Keratinocyte (primary cell): ENCODE measurements at regions not wholly inside any gene's neighbourhood (a gene's known extent, or its start where the extent isn't known, plus 50 kb on each side); places are given as distances from the start of the nearest gene placed in this dataset.

Source experiments
- DNase-seq: peaks from one replicate; pipeline ENCODE4 v3.0.0-alpha.2; 2011; ENCODE audit warnings: low read depth, missing footprints, low spot score
- FAIRE-seq: peaks from 2 replicates; lab custom pipeline; 2011; peaks lifted over from hg19 to GRCh38; lab: Jason Lieb, UNC
- H2AFZ ChIP-seq: 2 replicates; pipeline ENCODE4 v1.6.0; 2012; ENCODE audit warnings: low read length, control low read depth, inconsistent platforms; ENCODE audit not compliant: control insufficient read depth
- H3K27ac ChIP-seq: 2 replicates; pipeline ENCODE4 v1.5.1; 2011; ENCODE audit warnings: low read length; ENCODE audit not compliant: control insufficient read depth, insufficient read depth
- H3K27me3 ChIP-seq: 3 replicates; pipeline ENCODE4 v1.6.0; 2011; ENCODE audit warnings: low read length; ENCODE audit not compliant: control insufficient read depth, insufficient read depth; ENCODE audit errors: extremely low read depth
- H3K36me3 ChIP-seq, 2 experiments: 2 replicates in 1 of 2; 3 replicates in 1 of 2; pipeline ENCODE4 v1.5.1; 2011; ENCODE audit warnings: low read length in 2 of 2, mild to moderate bottlenecking in 1 of 2; ENCODE audit not compliant: control insufficient read depth in 2 of 2, insufficient read depth in 2 of 2; ENCODE audit errors: extremely low read depth in 1 of 2
- H3K4me1 ChIP-seq: 3 replicates; pipeline ENCODE4 v1.5.1; 2011; ENCODE audit warnings: low read length; ENCODE audit not compliant: control insufficient read depth, insufficient read depth; ENCODE audit errors: extremely low read depth
- H3K4me2 ChIP-seq: 3 replicates; pipeline ENCODE4 v1.6.0; 2011; ENCODE audit warnings: low read depth, low read length; ENCODE audit not compliant: control insufficient read depth, insufficient read depth; ENCODE audit errors: extremely low read depth
- H3K4me3 ChIP-seq, 3 experiments: fragments of 200-600 bp in 1 of 3; sonication (generic) in 1 of 3; 2 replicates in 2 of 3; 3 replicates in 1 of 3; pipeline ENCODE4 v1.5.1; 2011 to 2016; ENCODE audit warnings: low read length in 3 of 3, mild to moderate bottlenecking in 3 of 3, control low read depth in 2 of 3, inconsistent platforms in 1 of 3, low read depth in 1 of 3, mixed read lengths in 1 of 3, mixed run types in 1 of 3, moderate library complexity in 1 of 3; ENCODE audit not compliant: control insufficient read depth in 2 of 3, insufficient read depth in 2 of 3; ENCODE audit errors: extremely low read depth in 1 of 3
- H3K79me2 ChIP-seq: 2 replicates; pipeline ENCODE4 v1.6.0; 2012; ENCODE audit warnings: low read length; ENCODE audit not compliant: control insufficient read depth, insufficient read depth
- H3K9ac ChIP-seq: 3 replicates; pipeline ENCODE4 v1.6.0; 2011; ENCODE audit warnings: low read length; ENCODE audit not compliant: control insufficient read depth, insufficient read depth; ENCODE audit errors: extremely low read depth
- H3K9me1 ChIP-seq: 3 replicates; pipeline ENCODE4 v1.6.0; 2011; ENCODE audit warnings: low read length; ENCODE audit not compliant: control insufficient read depth, insufficient read depth; ENCODE audit errors: extremely low read depth
- H3K9me3 ChIP-seq: 2 replicates; pipeline ENCODE4 v1.5.1; 2012; ENCODE audit warnings: low read depth, low read length; ENCODE audit not compliant: control insufficient read depth
- H4K20me1 ChIP-seq: 3 replicates; pipeline ENCODE4 v1.6.0; 2011; ENCODE audit warnings: low read length; ENCODE audit not compliant: control insufficient read depth, insufficient read depth; ENCODE audit errors: extremely low read depth
- CTCF ChIP-seq, 3 experiments: IDR thresholded peaks in 1 of 3; conservative IDR thresholded peaks in 1 of 3; optimal IDR thresholded peaks in 1 of 3; 2 replicates in 2 of 3; 3 replicates in 1 of 3; pipeline versions ENCODE3 to v1.5.1; 2011; ENCODE audit warnings: low read length in 3 of 3, mild to moderate bottlenecking in 3 of 3, moderate library complexity in 2 of 3, control low read depth in 1 of 3, inconsistent platforms in 1 of 3; ENCODE audit not compliant: insufficient read depth in 2 of 3; ENCODE audit errors: extremely low read depth in 1 of 3
- EZH2 ChIP-seq: IDR thresholded peaks from one replicate; pipeline ENCODE4 v1.6.1; 2012; ENCODE audit warnings: inconsistent platforms, mild to moderate bottlenecking, low read length, moderate library complexity
- dilution Hi-C: fragments of 300-500 bp; cut with MboI; formaldehyde crosslinking; loops from one replicate; pipeline ENCODE4 v1.7.0; 2020; ENCODE audit warnings: low sequenced_read_pairs; ENCODE audit not compliant: extremely low pct_ligation_motif_present

- no peaks in the 10 kb centered on the region for H3K4me1 ChIP-seq
- no peaks in the 10 kb centered on the region for H3K27me3 ChIP-seq
- dilution Hi-C loops = no loop called here
- TF ChIP-seq CTCF (optimal IDR thresholded peaks at IDR 0.05 in 1 of 3, IDR thresholded peaks at IDR 0.05 in 1 of 3, conservative IDR thresholded peaks at IDR 0.05 in 1 of 3; ENCODE audit: extremely low read depth in 1 of 3, insufficient read depth in 2 of 3, low read length in 3 of 3) (no peak), EZH2 (no peak)
- no peaks in the 10 kb centered on the region for H3K79me2 ChIP-seq
- H4K20me1 ChIP-seq = no peaks in the 10 kb centered on the region
- H3K9me1 ChIP-seq = no peaks in the 10 kb centered on the region
- no peak overlapping the region for H3K4me3 ChIP-seq
- H3K36me3 ChIP-seq = no peaks in the 10 kb centered on the region
- H3K9ac ChIP-seq = no peak overlapping the region
- no peak overlapping the region for H3K27ac ChIP-seq
- no peak overlapping the region for H2AFZ ChIP-seq
- H3K9me3 ChIP-seq = no peaks in the 10 kb centered on the region
- no peak overlapping the region for H3K4me2 ChIP-seq
- DNase-seq (no peak), FAIRE-seq (no peak)
Observed at GRCh38 chrX:91108761-91109160, 325.9 kb upstream of the PABPC5 start.

GRCh38 chrX:91122151-91122694 lies 312.4 kb upstream of the PABPC5 start:
- Histone ChIP-seq H3K9me3 (no peaks in the 10 kb centered on the region), H3K4me3 (no peak overlapping the region), H3K4me2 (no peak overlapping the region), H3K27me3 (no peaks in the 10 kb centered on the region), H3K27ac (no peak overlapping the region), H3K9me1 (no peaks in the 10 kb centered on the region), H3K79me2 (no peaks in the 10 kb centered on the region), H3K4me1 (no peaks in the 10 kb centered on the region), H2AFZ (no peak overlapping the region), H3K36me3 (no peaks in the 10 kb centered on the region), H4K20me1 (no peaks in the 10 kb centered on the region), H3K9ac (no peak overlapping the region)
- TF ChIP-seq CTCF (optimal IDR thresholded peaks at IDR 0.05 in 1 of 3, IDR thresholded peaks at IDR 0.05 in 1 of 3, conservative IDR thresholded peaks at IDR 0.05 in 1 of 3; ENCODE audit: extremely low read depth in 1 of 3, insufficient read depth in 2 of 3, low read length in 3 of 3) = no peak
- no peak for TF ChIP-seq EZH2
- dilution Hi-C loops = no loop called here
- FAIRE-seq (no peak), DNase-seq (no peak)
